ENCODE measurements at regions not wholly inside any gene's neighbourhood (a gene's known extent, or its start where the extent isn't known, plus 50 kb on each side); places are given as distances from the start of the nearest gene placed in this dataset.

- peak; percentile 67 for DNase-seq
- no peaks in the 10 kb centered on the region for H3K36me3 ChIP-seq (ENCODE audit: low read depth, missing control alignments)
- no peaks in the 10 kb centered on the region for H3K9me3 ChIP-seq
- peak overlapping the region; percentile 51 to 60 for H3K27ac ChIP-seq
- H3K4me1 ChIP-seq: peaks cover 16% of the 10 kb centered on the region
- intact Hi-C loops (cut with DNase I; ENCODE audit: low total_unique reads): no loop called here
- TF ChIP-seq POLR2A (IDR thresholded peaks at IDR 0.05): no peak
- no peak for TF ChIP-seq CTCF (IDR thresholded peaks at IDR 0.05)
- H3K4me3 ChIP-seq: no peak overlapping the region
- H3K27me3 ChIP-seq: no peaks in the 10 kb centered on the region
- 22 to 39% methylated on average over 1 of the region's 1 CpG for WGBS, 2 donors
Measured at GRCh38 chr2:14552286-14552685, 80.2 kb upstream of the LRATD1 start.

- Histone ChIP-seq H3K36me3 (ENCODE audit: low read depth, missing control alignments) (no peaks in the 10 kb centered on the region), H3K9me3 (no peaks in the 10 kb centered on the region), H3K4me3 (no peak overlapping the region), H3K4me1 (peaks cover 16% of the 10 kb centered on the region), H3K27me3 (no peaks in the 10 kb centered on the region), H3K27ac (peak overlapping the region in 1 of 2 donors; percentile 51)
- intact Hi-C loops (cut with DNase I; ENCODE audit: low total_unique reads): no loop called here
- no peak for TF ChIP-seq POLR2A (IDR thresholded peaks at IDR 0.05)
- TF ChIP-seq CTCF (IDR thresholded peaks at IDR 0.05): no peak
- no peak for DNase-seq
- 74% methylated on average over 2 of the region's 2 CpGs for WGBS, 2 donors
Measured at GRCh38 chr2:14552818-14553217, 79.7 kb upstream of the LRATD1 start.

DNA sequence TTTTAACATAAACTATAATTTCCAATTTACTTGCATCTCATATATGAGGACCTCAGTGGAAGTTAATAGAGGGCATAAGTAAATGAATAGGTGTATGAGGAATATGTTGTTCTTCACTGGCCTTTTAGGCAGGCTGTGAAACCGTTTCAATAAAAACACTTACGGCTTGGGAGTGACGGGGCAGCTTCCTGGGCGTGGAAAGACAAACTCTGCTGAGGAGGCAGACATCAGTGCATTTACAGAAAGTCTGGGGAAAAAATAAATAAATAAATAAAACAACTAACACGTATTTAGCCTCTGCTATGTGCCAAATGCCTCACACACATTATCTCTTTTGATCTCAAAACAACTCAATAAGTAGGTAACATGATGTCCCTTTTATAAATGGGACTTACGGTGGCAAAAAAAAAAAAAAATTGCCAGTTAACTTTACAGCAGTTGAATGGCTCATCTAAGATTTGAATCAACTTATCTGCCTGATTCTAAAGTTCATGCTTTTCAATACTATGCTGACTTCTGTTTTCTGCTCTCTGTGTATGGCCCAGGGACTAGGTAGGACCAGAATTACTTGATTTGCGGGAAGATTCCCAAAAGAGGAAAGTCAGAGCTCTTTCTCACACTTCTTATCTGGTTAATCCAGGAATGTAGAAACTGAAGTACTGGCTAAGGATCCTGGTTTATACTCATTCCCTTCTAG is 77.5 kb upstream of the LRATD1 start:
- peaks cover 16% of the 10 kb centered on the region for H3K4me1 ChIP-seq
- no peaks in the 10 kb centered on the region for H3K9me3 ChIP-seq
- H3K36me3 ChIP-seq (ENCODE audit: low read depth, missing control alignments): no peaks in the 10 kb centered on the region
- H3K27me3 ChIP-seq: no peaks in the 10 kb centered on the region
- intact Hi-C loops (cut with DNase I; ENCODE audit: low total_unique reads): no loop called here
- TF ChIP-seq POLR2A (IDR thresholded peaks at IDR 0.05) (no peak), CTCF (IDR thresholded peaks at IDR 0.05) (no peak)
- no peak overlapping the region for H3K4me3 ChIP-seq
- DNase-seq: no peak
- no peak overlapping the region for H3K27ac ChIP-seq
- 75 to 78% methylated on average over 7 of the region's 7 CpGs for WGBS, 2 donors

- H3K4me3 ChIP-seq: no peak overlapping the region
- 87 to 96% methylated on average over 1 of the region's 1 CpG for WGBS, 2 donors
- peaks cover 5% of the 10 kb centered on the region for H3K4me1 ChIP-seq
- no peak for TF ChIP-seq POLR2A (IDR thresholded peaks at IDR 0.05)
- no peak for TF ChIP-seq CTCF (IDR thresholded peaks at IDR 0.05)
- no peaks in the 10 kb centered on the region for H3K27me3 ChIP-seq
- H3K9me3 ChIP-seq: no peaks in the 10 kb centered on the region
- intact Hi-C loops (cut with DNase I; ENCODE audit: low total_unique reads): no loop called here
- H3K27ac ChIP-seq: no peak overlapping the region
- DNase-seq: no peak
- no peaks in the 10 kb centered on the region for H3K36me3 ChIP-seq (ENCODE audit: low read depth, missing control alignments)
Measured at GRCh38 chr2:14557111-14557510, 75.4 kb upstream of the LRATD1 start.

- TF ChIP-seq CTCF (IDR thresholded peaks at IDR 0.05) (no peak), POLR2A (IDR thresholded peaks at IDR 0.05) (no peak)
- DNase-seq: no peak
- H3K9me3 ChIP-seq: no peaks in the 10 kb centered on the region
- no peaks in the 10 kb centered on the region for H3K4me1 ChIP-seq
- 60 to 67% methylated on average over 2 of the region's 2 CpGs for WGBS, 2 donors
- H3K36me3 ChIP-seq (ENCODE audit: low read depth, missing control alignments): no peaks in the 10 kb centered on the region
- H3K27ac ChIP-seq: no peak overlapping the region
- no peak overlapping the region for H3K4me3 ChIP-seq
- intact Hi-C loops (cut with DNase I; ENCODE audit: low total_unique reads): no loop called here
- no peaks in the 10 kb centered on the region for H3K27me3 ChIP-seq
Measured at GRCh38 chr2:14557916-14558315, 74.6 kb upstream of the LRATD1 start.

All from testis (tissue), 2 donors.